Activated naive CD4-positive, alpha-beta T cell treated with anti-CD3 and anti-CD28 coated beads, Interleukin-2, amount 50 U/mL, for 72 hours (primary cell): ENCODE measurements at regions not wholly inside any gene's neighbourhood (a gene's known extent, or its start where the extent isn't known, plus 50 kb on each side); places are given as distances from the start of the nearest gene placed in this dataset.
A peak's percentile ranks its signal among the peaks of the same experiment; 100 is the strongest.
"Not testable (repeated sequence)": the region's sequence is repeated elsewhere in the genome, so short reads cannot be mapped to it uniquely, and the experiment has no call there.

Experiments
- ATAC-seq, 2 donors: fragments of 150-1000 bp; cut with Tn5 transposase; 2 replicates each; pipeline ENCODE4 v1.10.0; 2021; ENCODE audit warnings: mild to moderate bottlenecking in 2 of 2, moderate library complexity in 2 of 2
- DNase-seq, 2 donors: peaks; one replicate each; pipeline ENCODE4 v3.0.0; 2021 to 2022; ENCODE audit warnings: low spot score in 2 of 2
- H3K27ac Mint-ChIP-seq, 2 donors: one replicate each; pipeline ENCODE4 v1.8.0; 2022; ENCODE audit warnings: mild to moderate bottlenecking in 2 of 2, mixed read lengths in 2 of 2
- H3K36me3 Mint-ChIP-seq, 2 donors: one replicate each; pipeline ENCODE4 v1.8.0; 2022; ENCODE audit warnings: mixed read lengths in 2 of 2
- H3K9me3 Mint-ChIP-seq, 2 donors: one replicate each; pipeline ENCODE4 v1.8.0; 2022; ENCODE audit warnings: mixed read lengths in 2 of 2

GRCh38 chr20:48335308-48336050 lies 492.3 kb downstream of the PREX1 start:
- DNase-seq (no peak), ATAC-seq (no peak)
- Mint-ChIP-seq H3K27ac (no peak overlapping the region), H3K9me3 (no peaks in the 10 kb centered on the region), H3K36me3 (no peaks in the 10 kb centered on the region)

- H3K36me3 Mint-ChIP-seq: no peaks in the 10 kb centered on the region
- H3K9me3 Mint-ChIP-seq: no peaks in the 10 kb centered on the region
- no peak overlapping the region for H3K27ac Mint-ChIP-seq
- ATAC-seq: no peak
- no peak for DNase-seq
Measured at GRCh38 chr20:48333707-48334106, 494.1 kb downstream of the PREX1 start.

- ATAC-seq (no peak), DNase-seq (no peak)
- Mint-ChIP-seq H3K27ac (no peak overlapping the region), H3K9me3 (no peaks in the 10 kb centered on the region), H3K36me3 (no peaks in the 10 kb centered on the region)
Measured at GRCh38 chr20:48332555-48332954, 495.2 kb downstream of the PREX1 start.

- DNase-seq (no peak), ATAC-seq (no peak)
- H3K36me3 Mint-ChIP-seq: no peaks in the 10 kb centered on the region
- no peak overlapping the region for H3K27ac Mint-ChIP-seq
- H3K9me3 Mint-ChIP-seq: no peaks in the 10 kb centered on the region
Measured at GRCh38 chr20:48331518-48332286, 496.1 kb downstream of the PREX1 start.

- no peaks in the 10 kb centered on the region for H3K9me3 Mint-ChIP-seq
- DNase-seq: no peak
- no peak overlapping the region for H3K27ac Mint-ChIP-seq
- no peaks in the 10 kb centered on the region for H3K36me3 Mint-ChIP-seq
- no peak for ATAC-seq
Measured at GRCh38 chr20:48329676-48330664, 497.8 kb downstream of the PREX1 start.

GRCh38 chr20:48329031-48329615 lies 498.7 kb downstream of the PREX1 start:
- DNase-seq: no peak
- no peaks in the 10 kb centered on the region for H3K36me3 Mint-ChIP-seq
- no peak overlapping the region for H3K27ac Mint-ChIP-seq
- no peaks in the 10 kb centered on the region for H3K9me3 Mint-ChIP-seq
- no peak for ATAC-seq

GRCh38 chr20:48327848-48328247 lies 500.0 kb downstream of the PREX1 start:
- peak overlapping the region in 1 of 2 donors; percentile 60 for H3K27ac Mint-ChIP-seq

GRCh38 chr20:48326868-48327267 lies 500.9 kb downstream of the PREX1 start:
- H3K27ac Mint-ChIP-seq: no peak overlapping the region
- ATAC-seq (no peak), DNase-seq (no peak)
- H3K36me3 Mint-ChIP-seq: no peaks in the 10 kb centered on the region
- no peaks in the 10 kb centered on the region for H3K9me3 Mint-ChIP-seq

More at GRCh38 chr20:48327848-48328247, 500.0 kb downstream of the PREX1 start:
- H3K9me3 Mint-ChIP-seq, DNase-seq, H3K36me3 Mint-ChIP-seq, ATAC-seq: not testable (repeated sequence)

GRCh38 chr20:48326434-48326691 lies 501.4 kb downstream of the PREX1 start:
- no peak overlapping the region for H3K27ac Mint-ChIP-seq
- no peaks in the 10 kb centered on the region for H3K36me3 Mint-ChIP-seq
- ATAC-seq (no peak), DNase-seq (no peak)
- H3K9me3 Mint-ChIP-seq: no peaks in the 10 kb centered on the region

GRCh38 chr20:48325656-48326433 lies 502.0 kb downstream of the PREX1 start:
- DNase-seq (no peak), ATAC-seq (no peak)
- Mint-ChIP-seq H3K36me3 (no peaks in the 10 kb centered on the region), H3K27ac (no peak overlapping the region), H3K9me3 (no peaks in the 10 kb centered on the region)

GRCh38 chr20:48324744-48325143 lies 503.1 kb downstream of the PREX1 start:
- ATAC-seq (no peak), DNase-seq (no peak)
- Mint-ChIP-seq H3K27ac (no peak overlapping the region), H3K9me3 (no peaks in the 10 kb centered on the region), H3K36me3 (no peaks in the 10 kb centered on the region)

- Mint-ChIP-seq H3K27ac (no peak overlapping the region), H3K9me3 (no peaks in the 10 kb centered on the region), H3K36me3 (no peaks in the 10 kb centered on the region)
- no peak for DNase-seq
- no peak for ATAC-seq
Measured at GRCh38 chr20:48321271-48321670, 506.5 kb downstream of the PREX1 start.

GRCh38 chr20:48319943-48320584 lies 507.7 kb downstream of the PREX1 start:
- Mint-ChIP-seq H3K27ac (no peak overlapping the region), H3K36me3 (no peaks in the 10 kb centered on the region), H3K9me3 (no peaks in the 10 kb centered on the region)
- no peak for DNase-seq
- ATAC-seq: no peak

- no peaks in the 10 kb centered on the region for H3K36me3 Mint-ChIP-seq
- ATAC-seq: no peak
- no peak overlapping the region for H3K27ac Mint-ChIP-seq
- no peaks in the 10 kb centered on the region for H3K9me3 Mint-ChIP-seq
- DNase-seq: no peak
Measured at GRCh38 chr20:48317578-48317977, 510.2 kb downstream of the PREX1 start.

- no peak overlapping the region for H3K27ac Mint-ChIP-seq
- H3K36me3 Mint-ChIP-seq: no peaks in the 10 kb centered on the region
- DNase-seq (no peak), ATAC-seq (no peak)
- H3K9me3 Mint-ChIP-seq: no peaks in the 10 kb centered on the region
Measured at GRCh38 chr20:48314925-48315592, 512.7 kb downstream of the PREX1 start.
